ENCODE measurements at regions not wholly inside any gene's neighbourhood (a gene's known extent, or its start where the extent isn't known, plus 50 kb on each side); places are given as distances from the start of the nearest gene placed in this dataset.

DNA sequence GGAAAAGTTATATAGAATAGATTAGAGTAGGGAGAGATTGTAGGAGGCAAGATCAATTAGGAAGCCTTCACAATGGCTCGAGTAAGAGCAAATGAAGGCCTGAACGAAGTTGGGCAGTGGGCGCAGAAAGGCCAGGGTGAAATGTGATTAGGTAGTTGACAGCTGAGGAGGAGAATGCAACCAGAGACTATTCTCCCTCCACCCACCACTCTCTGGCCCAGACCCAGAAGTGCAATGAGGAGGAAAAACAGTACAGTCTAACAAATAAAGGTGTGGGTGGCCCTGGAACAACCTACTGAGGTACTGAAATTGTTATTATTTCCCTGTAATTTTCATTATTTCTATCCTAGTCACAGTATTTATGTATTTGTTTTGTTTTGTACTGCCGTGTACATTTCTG, 176.7 kb downstream of the SLC39A8 start:
- no peaks in the 10 kb centered on the region for H3K36me3 Mint-ChIP-seq
- Histone ChIP-seq H3K27me3 (ENCODE audit: control insufficient read depth in 2 of 2, insufficient read depth in 2 of 2, low read length in 2 of 2) (no peaks in the 10 kb centered on the region), H3K36me3 (replicated peaks in 1 of 2; ENCODE audit: control insufficient read depth in 1 of 2, insufficient read depth in 2 of 2, low read length in 2 of 2) (no peaks in the 10 kb centered on the region), H2AFZ (ENCODE audit: insufficient read depth, low read depth, low read length, poor library complexity, severe bottlenecking) (no peak overlapping the region), H4K20me1 (ENCODE audit: insufficient read depth, low read length) (no peaks in the 10 kb centered on the region), H3K27ac (ENCODE audit: low read depth in 1 of 2, low read length in 2 of 2) (no peak overlapping the region), H3K9me3 (replicated peaks in 1 of 2; ENCODE audit: control insufficient read depth in 1 of 2, insufficient read depth in 1 of 2, low read length in 2 of 2) (peaks cover 0 to 12% of the 10 kb centered on the region in 2 donors), H3K4me1 (ENCODE audit: control insufficient read depth in 1 of 2, insufficient read depth in 2 of 2, low read length in 2 of 2) (no peaks in the 10 kb centered on the region), H3K4me3 (replicated peaks in 1 of 3; ENCODE audit: low read depth in 2 of 3, low read length in 3 of 3) (no peak overlapping the region), H3K9ac (ENCODE audit: insufficient read depth, low read length, poor library complexity, severe bottlenecking) (no peak overlapping the region), H3K4me2 (replicated peaks; ENCODE audit: extremely low read depth, low read length, poor library complexity, severe bottlenecking) (no peak overlapping the region), H3K79me2 (ENCODE audit: insufficient read depth, low read length) (no peaks in the 10 kb centered on the region)
- intact Hi-C loops (cut with micrococcal nuclease): no loop called here
- H3K4me3 Mint-ChIP-seq: no peak overlapping the region
- DNase-seq: no peak
- no peak for TF ChIP-seq CTCF (IDR thresholded peaks at IDR 0.05)
- WGBS (ENCODE audit: insufficient coverage): no CpG with 5 or more reads among the region's 4 CpGs
- peaks cover 6 to 20% (median 12%) of the 10 kb centered on the region in 7 donors for H3K9me3 Mint-ChIP-seq
- H3K4me1 Mint-ChIP-seq: no peaks in the 10 kb centered on the region
- no peaks in the 10 kb centered on the region for H3K27me3 Mint-ChIP-seq (ENCODE audit: low read depth in 3 of 3)
- peak overlapping the region in 1 of 7 donors; percentile 37 for H3K27ac Mint-ChIP-seq

- DNase-seq: no peak
- Histone ChIP-seq H3K4me3 (replicated peaks in 1 of 3; ENCODE audit: low read depth in 2 of 3, low read length in 3 of 3) (no peak overlapping the region), H3K9ac (ENCODE audit: insufficient read depth, low read length, poor library complexity, severe bottlenecking) (no peak overlapping the region), H4K20me1 (ENCODE audit: insufficient read depth, low read length) (no peaks in the 10 kb centered on the region), H3K4me1 (ENCODE audit: control insufficient read depth in 1 of 2, insufficient read depth in 2 of 2, low read length in 2 of 2) (no peaks in the 10 kb centered on the region), H3K36me3 (replicated peaks in 1 of 2; ENCODE audit: control insufficient read depth in 1 of 2, insufficient read depth in 2 of 2, low read length in 2 of 2) (no peaks in the 10 kb centered on the region), H2AFZ (ENCODE audit: insufficient read depth, low read depth, low read length, poor library complexity, severe bottlenecking) (no peak overlapping the region), H3K4me2 (replicated peaks; ENCODE audit: extremely low read depth, low read length, poor library complexity, severe bottlenecking) (no peak overlapping the region), H3K79me2 (ENCODE audit: insufficient read depth, low read length) (no peaks in the 10 kb centered on the region), H3K27me3 (ENCODE audit: control insufficient read depth in 2 of 2, insufficient read depth in 2 of 2, low read length in 2 of 2) (no peaks in the 10 kb centered on the region), H3K9me3 (replicated peaks in 1 of 2; ENCODE audit: control insufficient read depth in 1 of 2, insufficient read depth in 1 of 2, low read length in 2 of 2) (peaks cover 0 to 12% of the 10 kb centered on the region in 2 donors), H3K27ac (ENCODE audit: low read depth in 1 of 2, low read length in 2 of 2) (no peak overlapping the region)
- intact Hi-C loops (cut with micrococcal nuclease): no loop called here
- Mint-ChIP-seq H3K9me3 (peaks cover 6 to 19% (median 14%) of the 10 kb centered on the region in 7 donors), H3K27ac (no peak overlapping the region), H3K36me3 (no peaks in the 10 kb centered on the region), H3K4me3 (no peak overlapping the region), H3K4me1 (no peaks in the 10 kb centered on the region), H3K27me3 (ENCODE audit: low read depth in 3 of 3) (no peaks in the 10 kb centered on the region)
- no peak for TF ChIP-seq CTCF (IDR thresholded peaks at IDR 0.05)
- 99% methylated on average over 8 of the region's 8 CpGs for WGBS (ENCODE audit: insufficient coverage)
Measured at GRCh38 chr4:102165584-102165983, 179.7 kb downstream of the SLC39A8 start.

All from CD14-positive monocyte (primary cell).